AG09319 (cell line): ENCODE measurements at regions not wholly inside any gene's neighbourhood (a gene's known extent, or its start where the extent isn't known, plus 50 kb on each side); places are given as distances from the start of the nearest gene placed in this dataset.
A peak's percentile ranks its signal among the peaks of the same experiment; 100 is the strongest.

Experiments
- DNase-seq: peaks from one replicate; pipeline ENCODE4 v3.0.0-alpha.2; 2010; ENCODE audit warnings: low read depth; ENCODE audit errors: extremely low read depth
- TF ChIP-seq, protein P1 (sequence below): IDR thresholded peaks from 2 replicates; pipeline ENCODE4 v1.5.1; 2011; ENCODE audit warnings: low read depth, mild to moderate bottlenecking, inconsistent platforms, low read length, moderate library complexity

DNA sequence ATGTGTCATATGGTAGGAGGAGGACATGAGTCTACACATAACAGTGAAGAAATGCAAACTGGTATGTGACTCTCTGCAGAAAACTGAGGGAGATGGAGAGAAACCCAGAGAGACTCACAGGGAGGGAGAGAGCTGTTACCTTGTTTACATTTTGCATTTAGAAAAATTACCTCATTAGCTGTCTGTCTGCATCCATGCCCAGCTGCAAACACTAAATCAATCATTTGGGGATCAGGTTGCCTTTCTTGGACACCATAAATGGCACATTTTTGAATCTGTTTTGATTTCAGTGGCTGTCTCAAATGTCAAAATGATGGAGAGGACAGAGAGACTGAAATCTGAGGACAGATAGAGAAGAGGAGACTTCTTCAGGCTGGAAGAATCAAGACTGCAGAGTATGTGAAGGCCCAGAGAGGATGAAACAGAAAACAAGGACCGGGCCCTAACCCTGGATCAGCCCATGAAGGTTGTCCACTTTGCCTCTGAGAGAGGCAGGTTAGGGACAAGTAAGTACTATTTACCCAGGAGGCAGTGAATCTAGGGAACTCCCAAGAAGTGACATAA is 92.2 kb downstream of the UNC5CL start:
- DNase-seq, result no peak
- TF ChIP-seq, protein P1, sequence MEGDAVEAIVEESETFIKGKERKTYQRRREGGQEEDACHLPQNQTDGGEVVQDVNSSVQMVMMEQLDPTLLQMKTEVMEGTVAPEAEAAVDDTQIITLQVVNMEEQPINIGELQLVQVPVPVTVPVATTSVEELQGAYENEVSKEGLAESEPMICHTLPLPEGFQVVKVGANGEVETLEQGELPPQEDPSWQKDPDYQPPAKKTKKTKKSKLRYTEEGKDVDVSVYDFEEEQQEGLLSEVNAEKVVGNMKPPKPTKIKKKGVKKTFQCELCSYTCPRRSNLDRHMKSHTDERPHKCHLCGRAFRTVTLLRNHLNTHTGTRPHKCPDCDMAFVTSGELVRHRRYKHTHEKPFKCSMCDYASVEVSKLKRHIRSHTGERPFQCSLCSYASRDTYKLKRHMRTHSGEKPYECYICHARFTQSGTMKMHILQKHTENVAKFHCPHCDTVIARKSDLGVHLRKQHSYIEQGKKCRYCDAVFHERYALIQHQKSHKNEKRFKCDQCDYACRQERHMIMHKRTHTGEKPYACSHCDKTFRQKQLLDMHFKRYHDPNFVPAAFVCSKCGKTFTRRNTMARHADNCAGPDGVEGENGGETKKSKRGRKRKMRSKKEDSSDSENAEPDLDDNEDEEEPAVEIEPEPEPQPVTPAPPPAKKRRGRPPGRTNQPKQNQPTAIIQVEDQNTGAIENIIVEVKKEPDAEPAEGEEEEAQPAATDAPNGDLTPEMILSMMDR, result no peak

DNA sequence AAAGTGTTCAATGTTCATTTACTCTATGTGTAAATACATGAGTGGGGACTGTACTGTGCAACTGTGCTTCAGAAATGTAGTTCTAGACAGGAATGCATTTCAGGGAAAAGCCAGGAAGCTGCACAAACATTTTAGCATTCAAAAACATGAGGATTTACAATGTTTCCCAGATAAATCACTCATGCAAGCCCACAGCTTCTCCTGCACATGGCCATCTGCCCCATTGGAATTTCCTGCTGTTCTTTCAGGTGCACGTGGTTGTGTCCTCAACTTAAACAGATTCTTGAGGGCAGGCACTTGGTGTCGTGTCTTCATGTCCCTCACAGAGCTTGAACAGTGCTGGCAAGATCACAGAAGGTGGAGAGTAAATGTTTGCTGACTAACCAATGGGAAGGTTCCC is 101.5 kb downstream of the UNC5CL start:
- TF ChIP-seq, protein P1, result no peak
- DNase-seq, result no peak

DNA sequence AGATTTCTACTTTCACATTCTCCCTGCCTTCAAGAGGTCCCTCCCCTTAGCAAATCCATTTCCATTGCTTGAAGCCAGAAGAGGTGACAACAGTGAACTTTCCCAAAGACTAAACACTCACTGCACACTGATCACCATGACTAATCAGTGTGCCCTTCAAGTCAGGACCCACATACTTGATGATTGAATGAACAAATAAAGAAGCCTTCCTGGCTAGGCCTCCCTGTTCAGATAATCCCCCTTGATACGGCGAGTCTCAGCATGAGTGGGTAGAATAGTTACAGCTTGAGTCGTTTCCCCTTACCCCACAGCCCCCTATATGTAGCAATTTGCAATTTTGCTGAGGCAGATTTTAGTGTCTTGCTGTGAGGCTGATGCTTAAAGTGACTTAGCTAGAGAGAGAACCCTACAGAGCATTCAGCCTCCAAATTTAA is 102.2 kb downstream of the UNC5CL start:
- peak; percentile 27 for DNase-seq
- TF ChIP-seq, protein P1, result no peak

GRCh38 chr6:40933864-40934263 is 105.2 kb downstream of the UNC5CL start:
- DNase-seq, result no peak
- TF ChIP-seq, protein P1, result no peak

GRCh38 chr6:40932953-40933352 is 106.1 kb downstream of the UNC5CL start:
- TF ChIP-seq, protein P1, result no peak
- DNase-seq, result no peak

GRCh38 chr6:40932366-40932765 is 106.7 kb downstream of the UNC5CL start:
- TF ChIP-seq, protein P1, result no peak
- DNase-seq, result no peak

- TF ChIP-seq, protein P1, result no peak
- DNase-seq, result no peak
Observed at GRCh38 chr6:40931931-40932330, 107.1 kb downstream of the UNC5CL start.
